GM19324 (cell line): ENCODE measurements at regions not wholly inside any gene's neighbourhood (a gene's known extent, or its start where the extent isn't known, plus 50 kb on each side); places are given as distances from the start of the nearest gene placed in this dataset.

ENCODE experiments used
- ATAC-seq: cut with Tn5 transposase; IDR thresholded peaks from one replicate; pipeline ENCODE4 v1.9.1; 2021; ENCODE audit warnings: mild to moderate bottlenecking, moderate library complexity; ENCODE audit not compliant: unreplicated experiment, low FRiP score

DNA sequence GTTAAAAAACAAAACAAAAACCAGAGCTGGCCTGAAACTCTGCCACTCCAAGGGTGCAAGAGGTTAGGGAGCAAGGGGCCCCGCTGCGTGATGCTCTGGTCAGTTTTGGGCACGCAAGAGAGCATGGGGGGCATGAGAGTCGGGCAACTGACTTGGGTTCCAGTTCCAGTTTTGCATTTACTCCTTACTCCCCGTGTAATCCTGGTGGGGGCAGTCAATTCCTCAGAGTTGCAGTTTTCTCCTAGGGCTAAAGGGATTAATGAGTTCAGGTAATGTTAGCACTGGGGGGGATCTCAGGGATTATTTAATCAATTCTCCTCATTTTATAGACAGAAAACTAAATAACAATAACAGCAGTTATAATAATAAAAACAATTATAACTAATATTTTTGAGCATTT, 72.9 kb upstream of the PMFBP1 start:
- ATAC-seq, result no peak

- ATAC-seq, result no peak
Measured at GRCh38 chr16:72243621-72244020, 71.7 kb upstream of the PMFBP1 start.

DNA sequence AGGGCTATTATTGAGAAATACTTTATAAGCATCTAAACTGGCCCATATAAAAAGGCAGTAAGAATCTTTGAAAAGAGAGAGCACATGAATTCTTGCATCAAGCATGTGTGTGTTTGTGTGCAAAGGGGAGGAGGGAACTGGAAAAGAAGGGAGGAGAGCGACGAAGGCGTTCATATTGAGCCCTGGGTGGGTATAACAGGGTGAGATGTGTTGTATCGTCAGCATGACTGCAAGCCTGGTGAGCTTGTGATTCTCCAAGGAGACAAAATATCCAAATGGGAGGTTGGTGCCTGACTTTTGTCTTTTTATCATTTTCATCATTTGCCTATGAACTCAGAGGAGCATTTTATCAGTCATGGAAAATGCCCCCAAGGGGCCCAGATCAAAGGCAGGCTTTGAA, 70.8 kb upstream of the PMFBP1 start:
- ATAC-seq, result no peak

DNA sequence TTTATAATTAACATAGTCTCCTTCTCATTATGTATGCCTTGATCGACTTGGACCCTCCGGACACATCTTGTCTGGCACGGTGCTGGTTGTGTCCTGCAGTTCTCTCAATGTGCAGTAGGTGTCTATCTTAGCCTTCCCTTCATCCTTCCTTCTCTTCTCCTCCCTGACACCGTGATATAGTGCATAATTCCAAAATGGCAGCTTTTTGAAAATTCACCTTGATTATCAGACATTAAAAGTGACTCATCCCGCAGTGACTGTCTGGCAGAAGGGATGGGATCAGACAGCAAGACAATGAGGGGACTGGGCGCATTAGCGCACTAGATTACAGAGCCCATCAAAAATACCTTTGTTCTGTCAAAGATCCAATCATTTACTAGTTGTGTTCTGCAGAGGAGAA, 70.0 kb upstream of the PMFBP1 start:
- no peak for ATAC-seq

DNA sequence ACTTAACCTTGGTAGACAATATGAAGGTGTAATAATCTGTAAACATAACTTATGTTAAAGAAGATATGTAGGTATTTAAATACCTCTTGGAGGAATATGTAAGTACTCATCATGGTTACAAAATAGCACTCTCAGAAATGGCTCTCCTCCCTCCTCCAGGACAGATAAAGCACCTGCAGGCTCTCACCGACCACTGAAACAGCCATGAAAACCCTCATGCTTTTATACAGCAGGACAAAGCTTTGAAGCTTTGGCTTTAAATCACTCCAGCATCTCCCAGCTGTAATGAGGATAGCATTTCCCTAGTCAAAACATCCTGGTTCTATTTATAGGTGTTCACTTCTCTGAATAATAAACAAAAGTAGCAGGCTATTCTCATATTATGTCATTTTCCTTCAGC, 69.1 kb upstream of the PMFBP1 start:
- no peak for ATAC-seq

DNA sequence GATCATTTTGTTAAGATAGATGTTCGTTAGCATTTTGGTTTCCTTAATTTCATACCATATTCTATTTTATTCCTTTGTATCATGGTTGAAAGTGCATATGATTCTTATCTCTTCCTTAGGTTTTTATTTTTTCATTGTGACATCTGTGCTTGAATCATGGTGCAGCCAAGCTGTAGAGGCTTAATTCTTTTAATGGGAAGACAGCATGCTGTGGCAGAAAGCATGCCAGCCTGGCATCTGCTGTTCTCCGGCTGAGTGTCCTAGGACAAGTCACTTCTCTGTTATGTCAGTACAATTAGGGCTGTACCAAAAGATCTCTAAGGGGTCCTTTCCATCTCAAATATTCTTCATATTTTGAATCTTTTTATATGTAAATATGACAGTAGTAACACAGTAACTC, 68.5 kb upstream of the PMFBP1 start:
- ATAC-seq, result no peak

DNA sequence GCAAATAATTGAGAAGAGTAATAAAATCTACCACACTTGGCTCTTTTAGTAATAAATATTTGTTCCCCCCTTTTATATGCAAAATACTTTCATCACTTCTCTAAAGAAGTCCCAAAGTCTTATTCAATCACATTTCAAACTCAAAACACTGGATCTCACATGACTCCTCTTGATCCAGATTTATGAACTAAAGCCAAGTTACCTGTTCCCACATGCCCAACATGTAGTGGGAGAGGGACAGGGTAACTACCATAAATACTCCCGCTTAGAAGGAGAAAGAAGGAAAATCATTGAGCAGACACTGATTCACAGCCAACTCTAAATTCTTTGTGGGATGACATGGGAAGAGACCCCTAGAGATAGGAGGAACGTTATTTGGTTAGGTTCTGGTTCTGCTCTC, 64.9 kb upstream of the PMFBP1 start:
- no peak for ATAC-seq

DNA sequence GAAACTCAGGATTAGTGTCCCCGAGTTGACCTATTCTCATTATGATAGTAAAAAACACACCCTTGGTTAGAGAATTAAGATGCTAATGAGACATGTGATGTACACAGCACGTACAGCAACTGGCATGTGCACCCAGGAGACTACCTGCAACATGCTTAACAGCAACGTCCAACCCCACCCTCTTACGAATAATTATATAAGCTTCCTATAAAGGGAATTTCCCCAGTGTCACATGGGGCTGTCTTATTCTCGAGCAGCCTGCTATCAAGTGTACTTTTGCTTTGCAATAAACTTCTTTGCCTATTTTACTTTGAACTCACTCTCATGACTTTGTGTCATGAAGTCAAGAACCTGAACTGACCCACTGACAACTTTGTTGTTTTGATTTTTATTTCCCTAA, 62.4 kb upstream of the PMFBP1 start:
- no peak for ATAC-seq

DNA sequence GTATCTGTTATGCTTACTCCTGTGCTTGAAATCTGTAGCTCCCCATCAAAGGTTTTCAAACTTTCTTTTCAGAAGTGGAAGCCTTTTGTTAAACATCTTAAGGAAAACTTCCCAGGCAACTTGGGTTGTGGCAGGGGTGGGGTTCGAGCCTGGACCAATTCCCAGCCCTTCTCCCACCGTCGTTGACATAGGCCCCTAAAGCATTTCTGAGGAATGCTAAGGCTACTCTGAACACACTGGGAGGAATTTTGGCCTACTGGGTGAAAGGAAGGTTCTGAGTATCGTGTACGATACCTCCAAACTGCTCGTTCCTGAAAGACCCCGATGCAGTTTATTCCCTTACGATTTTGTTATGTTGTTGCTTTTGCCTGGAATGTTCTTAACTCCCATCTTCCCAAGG, 56.1 kb upstream of the PMFBP1 start:
- ATAC-seq, result no peak

GRCh38 chr16:72226136-72226535, 54.2 kb upstream of the PMFBP1 start:
- no peak for ATAC-seq

- no peak for ATAC-seq
Measured at GRCh38 chr16:72224260-72224768, 52.4 kb upstream of the PMFBP1 start.

DNA sequence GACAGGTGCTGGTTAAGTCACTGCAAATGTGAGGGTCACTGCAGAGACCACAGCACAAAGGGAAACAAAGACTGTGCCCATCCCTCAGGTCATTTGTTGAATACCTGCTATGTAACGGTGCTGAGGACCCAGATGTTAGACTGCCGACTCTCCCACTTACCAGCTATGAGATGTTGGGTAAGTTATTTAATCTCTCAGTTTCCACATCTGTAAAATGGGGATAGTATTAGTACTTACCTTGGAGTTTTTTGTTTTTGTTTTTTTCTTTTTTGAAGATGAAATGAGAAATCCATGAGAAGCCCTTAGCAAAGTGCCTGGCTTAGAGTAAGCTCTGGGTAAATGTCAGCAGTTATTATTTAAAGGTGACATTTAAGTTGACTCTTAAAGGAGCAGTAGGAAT, 50.5 kb upstream of the PMFBP1 start:
- ATAC-seq, result no peak
